H1 (cell line): ENCODE measurements at regions not wholly inside any gene's neighbourhood (a gene's known extent, or its start where the extent isn't known, plus 50 kb on each side); places are given as distances from the start of the nearest gene placed in this dataset.

Experiments used
- CEBPB ChIP-seq: IDR thresholded peaks from 2 replicates; pipeline ENCODE4 v1.6.1; 2012; ENCODE audit warnings: low read depth, low read length
- CHD1 ChIP-seq: IDR thresholded peaks from 2 replicates; pipeline ENCODE4 v1.6.1; 2012; ENCODE audit warnings: low read depth, low read length, improper control_type of control experiment
- CREB1 ChIP-seq: IDR thresholded peaks from 2 replicates; pipeline ENCODE4 v1.6.1; 2012; ENCODE audit warnings: inconsistent platforms
- GABPA ChIP-seq: IDR thresholded peaks from 2 replicates; pipeline ENCODE4 v1.6.1; 2011; ENCODE audit warnings: mild to moderate bottlenecking, low read length, moderate library complexity, borderline replicate concordance; ENCODE audit not compliant: insufficient read depth
- GTF2F1 ChIP-seq: IDR thresholded peaks from 2 replicates; pipeline ENCODE4 v1.6.1; 2012; ENCODE audit warnings: low read depth, low read length, improper control_type of control experiment, borderline replicate concordance
- KDM5A ChIP-seq: fragments of 200-600 bp; IDR thresholded peaks from 2 replicates; pipeline ENCODE4 v1.7.1; 2012; ENCODE audit warnings: mild to moderate bottlenecking, low read length, inconsistent platforms, mixed read lengths
- POLR2A ChIP-seq, 2 experiments: IDR thresholded peaks; 1 replicate in 1 of 2; 2 replicates in 1 of 2; pipeline ENCODE4 v1.6.1; 2011; ENCODE audit warnings: low read depth in 2 of 2, low read length in 2 of 2, mild to moderate bottlenecking in 2 of 2; ENCODE audit errors: control extremely low read depth in 1 of 2
- SUZ12 ChIP-seq: fragments of 200-600 bp; sonication (generic); IDR thresholded peaks from 2 replicates; pipeline ENCODE4 v1.6.1; 2012; ENCODE audit warnings: mild to moderate bottlenecking, inconsistent platforms, low read length, moderate library complexity, mixed read lengths
- TBP ChIP-seq: IDR thresholded peaks from 2 replicates; pipeline ENCODE4 v1.6.1; 2011; ENCODE audit warnings: low read depth, low read length, improper control_type of control experiment
- TF ChIP-seq, protein P1 (sequence below), 3 experiments: IDR thresholded peaks; 1 replicate in 2 of 3; 2 replicates in 1 of 3; pipeline versions ENCODE4 v1.5.1 to v1.6.1; 2011; ENCODE audit warnings: low read length in 3 of 3, mild to moderate bottlenecking in 3 of 3, inconsistent platforms in 2 of 3, low read depth in 1 of 3, moderate library complexity in 1 of 3; ENCODE audit not compliant: insufficient read depth in 1 of 3; ENCODE audit errors: control extremely low read depth in 1 of 3
- TF ChIP-seq, protein P2 (sequence below): IDR thresholded peaks from 2 replicates; pipeline ENCODE4 v1.6.1; 2012; ENCODE audit warnings: inconsistent platforms

DNA sequence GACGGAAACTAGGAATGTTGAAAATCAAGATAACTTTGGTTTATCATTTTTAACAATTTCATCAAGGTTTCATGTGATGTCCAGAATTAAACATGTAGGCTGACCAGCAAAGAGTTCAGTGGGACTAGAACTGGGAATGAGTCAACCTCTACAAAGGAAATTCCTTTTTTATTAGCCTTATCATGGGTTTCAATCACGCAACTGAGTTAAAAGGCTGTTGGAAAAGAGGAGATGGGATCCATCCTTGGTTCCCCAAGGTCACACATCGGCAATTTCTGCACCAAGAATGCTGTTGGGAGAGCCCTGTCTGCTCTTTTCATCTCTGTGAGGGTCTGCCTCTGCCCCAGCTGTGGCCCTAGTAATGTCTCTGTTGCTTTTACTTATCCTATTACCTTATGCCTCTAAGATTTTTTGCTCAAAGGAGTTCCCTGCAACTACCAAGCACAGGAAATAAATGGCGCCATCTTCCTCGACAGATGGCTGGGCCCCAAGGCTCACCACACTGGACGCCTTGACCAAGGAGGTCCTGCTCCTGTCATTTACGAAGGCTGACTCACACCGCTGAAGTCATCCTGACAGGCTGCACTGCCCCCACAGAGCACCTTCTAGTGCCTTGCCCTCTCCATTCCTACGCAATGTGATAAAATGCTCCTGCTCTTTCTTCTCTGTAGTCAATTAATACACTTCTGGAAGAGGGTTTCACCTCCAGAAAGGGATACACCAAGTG is 367.4 kb downstream of the GXYLT1 start:
- TF ChIP-seq, protein P1, sequence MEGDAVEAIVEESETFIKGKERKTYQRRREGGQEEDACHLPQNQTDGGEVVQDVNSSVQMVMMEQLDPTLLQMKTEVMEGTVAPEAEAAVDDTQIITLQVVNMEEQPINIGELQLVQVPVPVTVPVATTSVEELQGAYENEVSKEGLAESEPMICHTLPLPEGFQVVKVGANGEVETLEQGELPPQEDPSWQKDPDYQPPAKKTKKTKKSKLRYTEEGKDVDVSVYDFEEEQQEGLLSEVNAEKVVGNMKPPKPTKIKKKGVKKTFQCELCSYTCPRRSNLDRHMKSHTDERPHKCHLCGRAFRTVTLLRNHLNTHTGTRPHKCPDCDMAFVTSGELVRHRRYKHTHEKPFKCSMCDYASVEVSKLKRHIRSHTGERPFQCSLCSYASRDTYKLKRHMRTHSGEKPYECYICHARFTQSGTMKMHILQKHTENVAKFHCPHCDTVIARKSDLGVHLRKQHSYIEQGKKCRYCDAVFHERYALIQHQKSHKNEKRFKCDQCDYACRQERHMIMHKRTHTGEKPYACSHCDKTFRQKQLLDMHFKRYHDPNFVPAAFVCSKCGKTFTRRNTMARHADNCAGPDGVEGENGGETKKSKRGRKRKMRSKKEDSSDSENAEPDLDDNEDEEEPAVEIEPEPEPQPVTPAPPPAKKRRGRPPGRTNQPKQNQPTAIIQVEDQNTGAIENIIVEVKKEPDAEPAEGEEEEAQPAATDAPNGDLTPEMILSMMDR (IDR thresholded peaks at IDR 0.05; ENCODE audit: control extremely low read depth in 1 of 3, insufficient read depth in 1 of 3, low read depth in 1 of 3, low read length in 3 of 3): no peak
- TF ChIP-seq KDM5A (no peak), CHD1 (no peak), CREB1 (no peak), TBP (no peak), GABPA (no peak), GTF2F1 (no peak), POLR2A (IDR thresholded peaks at IDR 0.05; ENCODE audit: control extremely low read depth in 1 of 2, low read depth in 2 of 2, low read length in 2 of 2) (no peak), SUZ12 (no peak), CEBPB (no peak)
- TF ChIP-seq, protein P2, sequence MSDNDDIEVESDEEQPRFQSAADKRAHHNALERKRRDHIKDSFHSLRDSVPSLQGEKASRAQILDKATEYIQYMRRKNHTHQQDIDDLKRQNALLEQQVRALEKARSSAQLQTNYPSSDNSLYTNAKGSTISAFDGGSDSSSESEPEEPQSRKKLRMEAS: no peak
